Uterus (tissue), 2 donors: ENCODE measurements at regions not wholly inside any gene's neighbourhood (a gene's known extent, or its start where the extent isn't known, plus 50 kb on each side); places are given as distances from the start of the nearest gene placed in this dataset.

Experiments used
- POLR2A ChIP-seq, 2 donors: fragments of 450-650 bp; IDR thresholded peaks; one replicate each; pipeline ENCODE4 v1.6.1; 2016; ENCODE audit warnings: antibody characterized with exemption in 2 of 2, mild to moderate bottlenecking in 1 of 2, moderate library complexity in 1 of 2
- TF ChIP-seq, protein P1 (sequence below), 4 experiments: fragments of 200-600 bp in 2 of 4; fragments of 450-650 bp in 2 of 4; sonication (generic) in 2 of 4; IDR thresholded peaks; one replicate each; pipeline ENCODE4 v1.5.1; 2016 to 2019; ENCODE audit warnings: antibody characterized with exemption in 4 of 4, mild to moderate bottlenecking in 2 of 4, moderate library complexity in 1 of 4

GRCh38 chr1:192061556-192061955, 96.7 kb upstream of the RGS18 start:
- TF ChIP-seq, protein P1, sequence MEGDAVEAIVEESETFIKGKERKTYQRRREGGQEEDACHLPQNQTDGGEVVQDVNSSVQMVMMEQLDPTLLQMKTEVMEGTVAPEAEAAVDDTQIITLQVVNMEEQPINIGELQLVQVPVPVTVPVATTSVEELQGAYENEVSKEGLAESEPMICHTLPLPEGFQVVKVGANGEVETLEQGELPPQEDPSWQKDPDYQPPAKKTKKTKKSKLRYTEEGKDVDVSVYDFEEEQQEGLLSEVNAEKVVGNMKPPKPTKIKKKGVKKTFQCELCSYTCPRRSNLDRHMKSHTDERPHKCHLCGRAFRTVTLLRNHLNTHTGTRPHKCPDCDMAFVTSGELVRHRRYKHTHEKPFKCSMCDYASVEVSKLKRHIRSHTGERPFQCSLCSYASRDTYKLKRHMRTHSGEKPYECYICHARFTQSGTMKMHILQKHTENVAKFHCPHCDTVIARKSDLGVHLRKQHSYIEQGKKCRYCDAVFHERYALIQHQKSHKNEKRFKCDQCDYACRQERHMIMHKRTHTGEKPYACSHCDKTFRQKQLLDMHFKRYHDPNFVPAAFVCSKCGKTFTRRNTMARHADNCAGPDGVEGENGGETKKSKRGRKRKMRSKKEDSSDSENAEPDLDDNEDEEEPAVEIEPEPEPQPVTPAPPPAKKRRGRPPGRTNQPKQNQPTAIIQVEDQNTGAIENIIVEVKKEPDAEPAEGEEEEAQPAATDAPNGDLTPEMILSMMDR (IDR thresholded peaks at IDR 0.05), result no peak
- TF ChIP-seq POLR2A (IDR thresholded peaks at IDR 0.05), result no peak
